ENCODE measurements at regions not wholly inside any gene's neighbourhood (a gene's known extent, or its start where the extent isn't known, plus 50 kb on each side); places are given as distances from the start of the nearest gene placed in this dataset.

DNA sequence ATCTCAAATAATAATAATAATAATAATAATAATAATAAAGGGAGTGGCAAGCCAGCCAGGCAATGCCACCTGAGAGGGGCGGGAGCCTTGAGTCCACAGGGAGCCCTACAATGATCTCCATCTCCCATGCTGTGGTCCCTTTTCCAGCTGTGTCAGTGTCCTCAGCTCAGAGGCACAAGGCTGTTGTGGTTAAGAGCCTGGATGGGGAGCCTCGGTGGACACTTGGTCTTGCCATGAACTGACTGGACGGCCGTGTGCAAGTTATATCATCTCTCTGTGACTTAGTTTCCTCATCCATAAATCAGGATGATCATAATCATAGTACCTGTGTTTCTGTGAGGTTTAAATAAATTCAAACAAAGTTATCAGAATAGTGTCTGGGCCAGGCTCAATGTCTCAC is 127.8 kb upstream of the TIAM1 start:
- H3K9me3 Mint-ChIP-seq: peaks cover 6% of the 10 kb centered on the region
- H3K27me3 ChIP-seq: no peaks in the 10 kb centered on the region
- H3K9ac ChIP-seq: no peak overlapping the region
- peaks cover 27% of the 10 kb centered on the region for H3K4me1 Mint-ChIP-seq
- H3K79me2 ChIP-seq (ENCODE audit: low read depth): peaks cover 7% of the 10 kb centered on the region
- TF ChIP-seq, protein P1, sequence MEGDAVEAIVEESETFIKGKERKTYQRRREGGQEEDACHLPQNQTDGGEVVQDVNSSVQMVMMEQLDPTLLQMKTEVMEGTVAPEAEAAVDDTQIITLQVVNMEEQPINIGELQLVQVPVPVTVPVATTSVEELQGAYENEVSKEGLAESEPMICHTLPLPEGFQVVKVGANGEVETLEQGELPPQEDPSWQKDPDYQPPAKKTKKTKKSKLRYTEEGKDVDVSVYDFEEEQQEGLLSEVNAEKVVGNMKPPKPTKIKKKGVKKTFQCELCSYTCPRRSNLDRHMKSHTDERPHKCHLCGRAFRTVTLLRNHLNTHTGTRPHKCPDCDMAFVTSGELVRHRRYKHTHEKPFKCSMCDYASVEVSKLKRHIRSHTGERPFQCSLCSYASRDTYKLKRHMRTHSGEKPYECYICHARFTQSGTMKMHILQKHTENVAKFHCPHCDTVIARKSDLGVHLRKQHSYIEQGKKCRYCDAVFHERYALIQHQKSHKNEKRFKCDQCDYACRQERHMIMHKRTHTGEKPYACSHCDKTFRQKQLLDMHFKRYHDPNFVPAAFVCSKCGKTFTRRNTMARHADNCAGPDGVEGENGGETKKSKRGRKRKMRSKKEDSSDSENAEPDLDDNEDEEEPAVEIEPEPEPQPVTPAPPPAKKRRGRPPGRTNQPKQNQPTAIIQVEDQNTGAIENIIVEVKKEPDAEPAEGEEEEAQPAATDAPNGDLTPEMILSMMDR (IDR thresholded peaks at IDR 0.05): no peak
- TF ChIP-seq EZH2phosphoT487 (IDR thresholded peaks at IDR 0.05) (no peak), EZH2 (IDR thresholded peaks at IDR 0.05) (no peak)
- H4K20me1 ChIP-seq (ENCODE audit: low read depth): peaks cover 19% of the 10 kb centered on the region
- H3K4me3 Mint-ChIP-seq: no peak overlapping the region
- DNase-seq (ENCODE audit: low spot score): no peak
- peaks cover 10% of the 10 kb centered on the region for H3K4me1 ChIP-seq
- H3K4me2 ChIP-seq: no peak overlapping the region
- peaks cover 10% of the 10 kb centered on the region for H3F3A ChIP-seq (ENCODE audit: low read depth)
- H3K36me3 ChIP-seq: no peaks in the 10 kb centered on the region
- no peak overlapping the region for H3K27ac Mint-ChIP-seq
- H3K36me3 Mint-ChIP-seq: peaks cover 21% of the 10 kb centered on the region
- H3K27ac ChIP-seq: no peak overlapping the region
- no peaks in the 10 kb centered on the region for H3K9me3 ChIP-seq (ENCODE audit: low read depth)
- H3K27me3 Mint-ChIP-seq (ENCODE audit: insufficient read depth, low read depth): peaks cover 4% of the 10 kb centered on the region
- no peak overlapping the region for H2AFZ ChIP-seq (replicated peaks)
- H3K4me3 ChIP-seq: no peak overlapping the region

DNA sequence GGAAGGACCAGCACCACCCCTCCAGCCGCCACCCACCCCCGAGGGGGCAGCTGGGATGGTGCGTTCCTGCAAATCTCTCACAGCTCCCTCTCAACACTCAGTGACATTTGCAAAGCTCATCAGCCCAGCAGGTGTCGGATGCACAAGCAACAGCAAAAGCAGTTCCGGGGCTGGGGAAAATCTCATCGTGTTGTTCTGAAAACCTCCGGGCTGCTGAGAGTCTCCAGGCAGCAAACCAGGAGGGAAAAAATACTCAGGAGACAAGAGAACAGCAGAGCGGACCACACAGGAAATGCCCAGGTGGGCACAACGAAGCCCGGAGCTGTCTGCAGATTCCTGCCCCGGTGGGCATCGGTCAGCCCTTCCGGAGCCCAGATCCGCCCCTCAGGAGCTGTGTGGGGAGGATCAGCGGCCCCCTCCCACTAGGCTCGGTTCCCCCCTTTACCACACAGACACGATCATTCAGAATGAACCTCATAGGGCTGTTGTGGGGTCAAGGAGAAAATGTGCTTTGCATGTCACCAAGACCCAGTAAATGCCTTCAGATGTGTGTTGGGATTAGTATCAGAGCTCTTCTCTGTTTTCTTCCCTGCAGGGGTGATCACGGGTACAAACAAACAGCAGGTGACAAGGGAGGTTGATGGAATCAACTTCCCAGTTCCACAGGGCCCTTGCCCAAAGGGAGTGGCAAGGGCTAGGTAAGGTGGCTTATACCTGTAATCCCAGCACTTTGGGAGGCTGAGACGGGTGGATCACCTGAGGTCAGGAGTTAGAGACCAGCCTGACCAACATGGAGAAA is 127.0 kb upstream of the TIAM1 start:
- Histone ChIP-seq H3K79me2 (ENCODE audit: low read depth) (peaks cover 7% of the 10 kb centered on the region), H3K9me3 (ENCODE audit: low read depth) (no peaks in the 10 kb centered on the region), H3K27ac (peak overlapping the region; percentile 86), H4K20me1 (ENCODE audit: low read depth) (peaks cover 19% of the 10 kb centered on the region), H2AFZ (replicated peaks) (no peak overlapping the region), H3K4me2 (peak overlapping the region; percentile 77), H3K4me3 (peak overlapping the region; percentile 32), H3K36me3 (no peaks in the 10 kb centered on the region), H3K9ac (no peak overlapping the region), H3K4me1 (peaks cover 10% of the 10 kb centered on the region), H3K27me3 (no peaks in the 10 kb centered on the region), H3F3A (ENCODE audit: low read depth) (peaks cover 10% of the 10 kb centered on the region)
- Mint-ChIP-seq H3K27ac (no peak overlapping the region), H3K4me1 (peaks cover 20% of the 10 kb centered on the region), H3K27me3 (ENCODE audit: insufficient read depth, low read depth) (peaks cover 4% of the 10 kb centered on the region), H3K9me3 (peaks cover 6% of the 10 kb centered on the region), H3K36me3 (peaks cover 23% of the 10 kb centered on the region), H3K4me3 (peak overlapping the region; percentile 46)
- DNase-seq (ENCODE audit: low spot score): peak; percentile 42
- no peak for TF ChIP-seq EZH2phosphoT487 (IDR thresholded peaks at IDR 0.05)
- TF ChIP-seq, protein P1 (IDR thresholded peaks at IDR 0.05): no peak
- TF ChIP-seq EZH2 (IDR thresholded peaks at IDR 0.05): no peak

DNA sequence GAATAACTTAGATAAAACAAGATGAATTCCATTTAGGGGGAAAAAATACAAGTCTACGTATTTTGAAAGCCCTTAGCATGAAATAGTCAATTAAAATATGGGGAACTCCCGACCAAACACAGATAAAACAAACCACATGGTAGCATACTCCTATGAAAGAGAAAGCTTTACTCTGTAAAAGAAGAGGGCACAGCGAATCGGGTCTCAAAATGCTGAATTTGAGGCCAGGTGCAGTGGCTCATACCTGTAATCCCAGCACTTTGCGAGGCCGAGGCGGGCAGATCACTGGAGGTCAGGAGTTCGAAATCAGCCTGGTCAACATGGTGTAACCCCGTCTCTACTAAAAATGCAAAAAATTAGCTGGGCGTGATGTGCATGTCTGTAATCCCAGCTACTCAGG is 116.9 kb upstream of the TIAM1 start:
- H4K20me1 ChIP-seq (ENCODE audit: low read depth): peaks cover 21% of the 10 kb centered on the region
- H3K4me1 Mint-ChIP-seq: peaks cover 2% of the 10 kb centered on the region
- no peaks in the 10 kb centered on the region for H3K9me3 Mint-ChIP-seq
- H2AFZ ChIP-seq (replicated peaks): no peak overlapping the region
- no peaks in the 10 kb centered on the region for H3F3A ChIP-seq (ENCODE audit: low read depth)
- H3K36me3 ChIP-seq: no peaks in the 10 kb centered on the region
- H3K27ac Mint-ChIP-seq: no peak overlapping the region
- no peak overlapping the region for H3K4me3 Mint-ChIP-seq
- TF ChIP-seq EZH2phosphoT487 (IDR thresholded peaks at IDR 0.05) (no peak), EZH2 (IDR thresholded peaks at IDR 0.05) (no peak)
- TF ChIP-seq, protein P1 (IDR thresholded peaks at IDR 0.05): no peak
- H3K27ac ChIP-seq: no peak overlapping the region
- H3K27me3 ChIP-seq: no peaks in the 10 kb centered on the region
- H3K4me2 ChIP-seq: no peak overlapping the region
- H3K27me3 Mint-ChIP-seq (ENCODE audit: insufficient read depth, low read depth): peaks cover 2% of the 10 kb centered on the region
- peaks cover 22% of the 10 kb centered on the region for H3K36me3 Mint-ChIP-seq
- H3K9me3 ChIP-seq (ENCODE audit: low read depth): no peaks in the 10 kb centered on the region
- no peaks in the 10 kb centered on the region for H3K4me1 ChIP-seq
- no peak overlapping the region for H3K9ac ChIP-seq
- no peak for DNase-seq (ENCODE audit: low spot score)
- H3K79me2 ChIP-seq (ENCODE audit: low read depth): peaks cover under 1% of the 10 kb centered on the region
- no peak overlapping the region for H3K4me3 ChIP-seq
